Activated CD4-positive, alpha-beta memory T cell treated with anti-CD3 and anti-CD28 coated beads, Interleukin-2, amount 10 ng/mL, durations not matched to agents 7 days and 5 days (primary cell): ENCODE measurements at regions not wholly inside any gene's neighbourhood (a gene's known extent, or its start where the extent isn't known, plus 50 kb on each side); places are given as distances from the start of the nearest gene placed in this dataset.

ENCODE experiments used
- CTCF ChIA-PET: fragments of 350-600 bp; sonication (Branson Sonifier 250); formaldehyde crosslinking; loops from one replicate; lab custom pipeline; 2021; ENCODE audit warnings: antibody characterized with exemption, inconsistent platforms; lab: Charles Lee
- POLR2A ChIA-PET: fragments of 350-600 bp; sonication (Branson Sonifier 250); formaldehyde crosslinking; loops from one replicate; lab custom pipeline; 2021; ENCODE audit warnings: antibody characterized with exemption; lab: Charles Lee
- DNase-seq: peaks from one replicate; pipeline ENCODE4 v3.0.0-alpha.2; 2020
- H3K27ac Mint-ChIP-seq: one replicate; pipeline ENCODE4 v1.8.0; 2021; ENCODE audit warnings: mild to moderate bottlenecking, mixed read lengths
- H3K27me3 Mint-ChIP-seq: one replicate; pipeline ENCODE4 v1.8.0; 2021; ENCODE audit warnings: mixed read lengths
- H3K36me3 Mint-ChIP-seq: one replicate; pipeline ENCODE4 v1.8.0; 2021; ENCODE audit warnings: low read depth, mixed read lengths
- H3K4me1 Mint-ChIP-seq: one replicate; pipeline ENCODE4 v1.8.0; 2021; ENCODE audit warnings: mixed read lengths
- H3K4me3 Mint-ChIP-seq: one replicate; pipeline ENCODE4 v1.8.0; 2021; ENCODE audit warnings: mild to moderate bottlenecking, mixed read lengths
- H3K9me3 Mint-ChIP-seq: one replicate; pipeline ENCODE4 v1.8.0; 2021; ENCODE audit warnings: mixed read lengths

DNA sequence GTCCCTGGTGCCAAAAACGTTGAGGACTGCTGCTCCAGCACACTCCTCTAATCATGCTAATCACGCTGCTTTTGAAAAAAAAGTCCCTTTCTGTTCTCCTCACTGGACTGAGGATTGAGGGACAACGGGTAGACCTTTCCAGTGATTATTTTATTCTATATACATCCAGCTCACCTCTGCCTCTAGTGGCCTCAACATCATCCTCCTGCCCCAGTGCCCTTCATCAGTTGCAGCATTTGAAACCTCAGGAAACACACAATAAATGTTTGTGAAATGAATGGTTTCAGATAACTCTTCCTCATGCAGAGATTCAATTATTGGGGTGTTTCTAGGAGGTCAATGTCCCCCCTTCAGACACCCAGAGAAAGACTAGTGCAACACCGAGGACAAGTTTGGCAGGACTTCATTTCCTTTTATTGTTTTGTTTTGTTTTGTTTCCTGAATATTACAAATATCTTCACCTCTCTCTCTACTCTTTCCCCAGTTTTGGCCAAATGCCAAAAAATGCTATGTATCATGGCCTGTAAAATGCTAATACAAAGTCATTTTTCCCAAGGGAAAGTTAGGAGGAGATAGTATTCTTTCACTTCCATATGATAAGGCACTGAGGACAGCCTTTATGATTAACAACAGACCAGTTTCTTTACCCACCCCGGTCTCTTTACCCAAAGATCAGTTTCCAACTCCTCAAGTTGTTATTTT lies 460.1 kb upstream of the SLIT2 start:
- Mint-ChIP-seq H3K4me1 (no peaks in the 10 kb centered on the region), H3K36me3 (no peaks in the 10 kb centered on the region), H3K27ac (no peak overlapping the region), H3K27me3 (no peaks in the 10 kb centered on the region), H3K4me3 (no peak overlapping the region), H3K9me3 (peaks cover 13% of the 10 kb centered on the region)
- DNase-seq = no peak
- CTCF ChIA-PET = no interaction called here
- POLR2A ChIA-PET = no interaction called here

DNA sequence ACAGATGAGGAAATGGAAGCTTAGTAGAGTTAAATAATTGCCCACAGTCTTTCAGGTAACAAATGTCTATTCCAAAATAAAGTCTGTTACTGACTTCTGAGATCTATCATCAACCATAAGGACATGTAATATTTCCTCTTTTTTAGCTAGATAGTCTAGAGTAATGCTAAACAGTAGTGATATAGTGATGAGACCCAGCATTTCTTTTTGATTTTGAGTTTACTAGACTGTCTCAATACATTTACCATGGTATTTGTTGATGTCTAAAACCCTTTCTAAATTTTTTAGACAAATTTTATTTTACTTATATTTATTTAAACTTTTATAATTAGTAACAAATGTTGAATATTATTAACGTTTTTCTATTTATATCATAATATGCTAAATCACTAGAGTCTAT lies 465.1 kb upstream of the SLIT2 start:
- Mint-ChIP-seq H3K27ac (no peak overlapping the region), H3K4me3 (no peak overlapping the region), H3K27me3 (no peaks in the 10 kb centered on the region), H3K4me1 (no peaks in the 10 kb centered on the region), H3K36me3 (no peaks in the 10 kb centered on the region), H3K9me3 (peaks cover 16% of the 10 kb centered on the region)
- ChIA-PET CTCF (no interaction called here), POLR2A (no interaction called here)
- no peak for DNase-seq

DNA sequence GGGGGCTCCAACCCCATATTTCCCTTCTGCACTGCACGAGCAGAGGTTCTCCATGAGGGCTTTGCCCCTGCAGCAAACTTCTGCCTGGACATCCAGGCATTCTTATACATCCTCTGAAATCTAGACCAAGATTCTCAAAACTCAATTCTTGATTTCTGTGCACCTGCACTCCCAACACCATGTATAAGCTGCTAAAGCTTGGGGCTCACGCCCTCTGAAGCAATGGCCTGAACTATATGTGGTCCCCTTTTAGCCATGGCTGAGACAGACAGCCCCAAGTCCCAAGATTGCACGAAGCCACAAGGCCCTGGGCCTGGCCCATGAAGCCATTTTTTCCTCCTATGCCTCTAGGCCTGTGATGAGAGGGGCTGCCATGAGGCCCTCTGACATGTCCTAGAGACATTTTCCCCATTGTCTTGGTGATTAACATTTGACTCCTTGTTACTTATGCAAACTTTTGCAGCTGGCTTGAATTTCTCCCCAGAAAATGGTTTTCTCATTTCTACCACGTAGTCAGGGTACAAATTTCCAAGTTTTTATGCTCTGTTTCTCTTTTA lies 468.0 kb upstream of the SLIT2 start:
- no peaks in the 10 kb centered on the region for H3K4me1 Mint-ChIP-seq
- no peak overlapping the region for H3K4me3 Mint-ChIP-seq
- CTCF ChIA-PET = no interaction called here
- H3K27ac Mint-ChIP-seq = no peak overlapping the region
- no peaks in the 10 kb centered on the region for H3K36me3 Mint-ChIP-seq
- DNase-seq = no peak
- POLR2A ChIA-PET = no interaction called here
- H3K27me3 Mint-ChIP-seq = no peaks in the 10 kb centered on the region
- peaks cover 12% of the 10 kb centered on the region for H3K9me3 Mint-ChIP-seq

DNA sequence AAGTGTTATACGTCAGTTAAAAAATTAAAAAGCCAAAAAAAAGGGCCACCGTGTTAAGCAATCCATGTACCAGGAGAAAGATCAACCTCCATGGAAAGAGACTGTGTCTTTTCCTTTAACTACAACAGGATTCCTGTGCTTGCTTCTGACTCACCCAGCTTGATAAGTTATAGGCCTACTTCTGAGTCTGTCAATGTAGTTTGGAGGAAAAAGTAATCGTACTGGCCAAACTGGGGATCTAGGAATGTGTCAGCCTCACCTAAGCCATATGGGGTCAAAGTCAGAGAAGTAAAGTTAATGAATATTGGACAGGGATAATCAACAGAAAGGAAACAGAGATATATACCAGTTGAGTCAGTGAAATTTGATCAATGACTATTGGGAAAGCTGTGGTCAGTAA lies 470.8 kb upstream of the SLIT2 start:
- ChIA-PET CTCF (no interaction called here), POLR2A (no interaction called here)
- Mint-ChIP-seq H3K36me3 (no peaks in the 10 kb centered on the region), H3K9me3 (peaks cover 15% of the 10 kb centered on the region), H3K4me3 (no peak overlapping the region), H3K27ac (no peak overlapping the region), H3K4me1 (no peaks in the 10 kb centered on the region), H3K27me3 (no peaks in the 10 kb centered on the region)
- no peak for DNase-seq

DNA sequence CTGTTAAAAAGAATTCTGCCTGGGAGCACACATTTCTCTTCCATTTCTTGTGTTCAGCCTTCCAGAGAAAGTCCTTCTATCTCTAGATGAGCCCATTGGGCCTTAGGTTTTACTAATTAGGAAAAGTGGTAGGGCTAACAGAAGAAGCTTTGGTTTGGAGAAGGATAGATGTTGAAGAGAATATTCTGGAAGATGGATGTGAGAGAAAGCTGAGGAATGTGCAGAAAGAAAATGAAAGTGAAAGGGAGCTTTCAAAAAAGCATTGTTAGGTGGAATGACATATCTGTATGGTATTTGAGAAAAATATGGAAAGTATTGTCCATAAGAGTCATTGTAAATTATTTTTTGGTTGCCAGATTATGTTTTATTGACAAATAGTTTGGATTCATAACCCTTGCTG lies 474.8 kb upstream of the SLIT2 start:
- peaks cover 11% of the 10 kb centered on the region for H3K9me3 Mint-ChIP-seq
- no peaks in the 10 kb centered on the region for H3K27me3 Mint-ChIP-seq
- H3K27ac Mint-ChIP-seq = no peak overlapping the region
- ChIA-PET CTCF (no interaction called here), POLR2A (no interaction called here)
- DNase-seq = no peak
- H3K4me3 Mint-ChIP-seq = no peak overlapping the region
- H3K4me1 Mint-ChIP-seq = no peaks in the 10 kb centered on the region
- no peaks in the 10 kb centered on the region for H3K36me3 Mint-ChIP-seq

DNA sequence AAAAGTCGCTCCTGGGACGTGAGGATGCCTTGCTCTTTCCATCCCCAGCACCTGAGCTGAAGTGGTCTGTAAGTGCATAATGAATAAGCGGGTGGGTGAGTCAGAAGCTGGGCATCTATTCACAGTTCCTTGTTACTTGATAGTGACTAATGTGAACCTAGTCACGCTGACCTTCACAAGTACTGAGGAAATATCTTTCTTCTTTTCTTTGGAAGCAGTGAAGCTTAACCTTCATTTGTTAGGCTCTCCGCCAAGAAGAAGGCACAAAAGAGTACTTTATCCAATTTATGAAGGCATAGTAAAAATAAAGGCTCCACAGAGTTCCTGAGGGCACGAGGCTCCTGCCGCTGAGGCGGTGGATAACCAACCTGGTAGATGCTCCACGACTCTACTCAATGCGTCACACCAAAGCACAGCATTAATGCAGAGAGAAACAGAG lies 475.7 kb upstream of the SLIT2 start:
- DNase-seq = no peak
- ChIA-PET CTCF (no interaction called here), POLR2A (no interaction called here)
- Mint-ChIP-seq H3K9me3 (peaks cover 15% of the 10 kb centered on the region), H3K4me1 (no peaks in the 10 kb centered on the region), H3K4me3 (no peak overlapping the region), H3K27me3 (no peaks in the 10 kb centered on the region), H3K36me3 (no peaks in the 10 kb centered on the region), H3K27ac (no peak overlapping the region)

DNA sequence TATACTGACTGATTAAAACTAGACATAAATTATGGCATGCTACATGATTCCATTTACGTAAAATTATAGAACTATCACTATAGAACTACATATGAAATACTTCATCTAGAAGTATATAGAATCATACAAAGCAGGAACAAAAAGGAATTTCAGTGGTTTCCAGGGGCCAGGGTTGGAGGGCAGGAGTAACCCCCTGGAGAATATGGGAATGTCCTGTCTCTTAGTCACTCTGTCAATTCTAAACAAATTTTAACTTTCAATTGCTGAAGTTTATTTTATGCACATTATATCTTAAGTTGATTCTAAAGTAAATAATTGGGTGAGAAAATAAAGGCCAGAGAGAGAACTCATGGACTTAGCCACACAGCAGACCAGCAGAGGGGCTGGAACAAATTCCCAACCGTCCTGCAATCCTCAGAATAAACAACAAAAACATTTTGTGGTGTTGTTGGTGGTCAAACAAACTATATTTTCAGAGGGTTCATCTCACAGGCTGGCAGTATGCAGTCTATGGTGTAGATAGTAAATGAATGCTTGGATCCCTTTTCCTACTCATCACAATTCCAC lies 476.9 kb upstream of the SLIT2 start:
- CTCF ChIA-PET = no interaction called here

DNA sequence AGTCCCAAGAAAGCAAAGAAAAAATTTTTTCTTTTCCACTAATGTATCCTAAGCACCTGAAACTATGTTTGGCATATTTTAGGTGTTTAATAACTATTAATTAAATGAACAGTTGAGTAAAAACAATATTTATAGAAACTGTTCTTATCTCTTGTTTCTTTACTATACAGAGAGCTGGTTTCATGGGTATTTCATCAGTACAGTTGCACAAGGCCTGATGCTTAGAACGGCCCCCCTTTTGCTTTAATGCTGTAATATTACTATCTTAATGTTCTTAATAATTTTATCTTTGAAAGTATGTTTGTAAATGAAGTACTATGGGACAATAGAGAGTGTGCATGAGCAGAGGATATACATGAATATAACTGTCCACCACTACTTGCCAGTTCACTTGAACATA lies 479.1 kb upstream of the SLIT2 start:
- CTCF ChIA-PET = no interaction called here

More for the DNA sequence above, 476.9 kb upstream of the SLIT2 start:
- POLR2A ChIA-PET = no interaction called here
- H3K4me3 Mint-ChIP-seq = no peak overlapping the region
- H3K27ac Mint-ChIP-seq = no peak overlapping the region
- no peak for DNase-seq
- H3K9me3 Mint-ChIP-seq = peaks cover 19% of the 10 kb centered on the region
- no peaks in the 10 kb centered on the region for H3K4me1 Mint-ChIP-seq
- no peaks in the 10 kb centered on the region for H3K27me3 Mint-ChIP-seq
- H3K36me3 Mint-ChIP-seq = no peaks in the 10 kb centered on the region

DNA sequence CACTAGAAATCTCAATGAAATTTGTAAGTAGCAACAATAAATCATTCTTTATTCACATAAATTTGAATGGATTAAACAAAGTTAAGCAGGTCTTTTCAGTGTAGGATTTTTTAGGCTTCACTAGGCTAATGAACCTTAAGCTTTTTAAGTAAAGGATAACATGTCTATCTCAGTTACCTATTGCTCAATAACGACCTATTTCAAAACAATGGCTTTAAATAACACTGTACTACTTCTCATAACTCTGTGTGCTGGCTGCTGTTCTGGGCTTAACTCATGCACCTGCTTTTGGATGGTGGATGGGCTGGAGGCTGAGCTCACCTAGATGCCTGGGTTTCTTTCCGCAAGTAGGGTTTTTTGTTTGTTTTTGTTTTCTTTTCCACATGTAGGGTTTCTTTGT lies 495.0 kb upstream of the SLIT2 start:
- no peaks in the 10 kb centered on the region for H3K27me3 Mint-ChIP-seq
- no peaks in the 10 kb centered on the region for H3K4me1 Mint-ChIP-seq
- H3K9me3 Mint-ChIP-seq = peaks cover 6% of the 10 kb centered on the region
- H3K36me3 Mint-ChIP-seq = no peaks in the 10 kb centered on the region
- no peak overlapping the region for H3K4me3 Mint-ChIP-seq
- POLR2A ChIA-PET = no interaction called here
- CTCF ChIA-PET = no interaction called here
- H3K27ac Mint-ChIP-seq = no peak overlapping the region
- DNase-seq = no peak

More for the DNA sequence above, 479.1 kb upstream of the SLIT2 start:
- POLR2A ChIA-PET = no interaction called here
- no peaks in the 10 kb centered on the region for H3K4me1 Mint-ChIP-seq
- H3K27me3 Mint-ChIP-seq = no peaks in the 10 kb centered on the region
- H3K27ac Mint-ChIP-seq = no peak overlapping the region
- H3K9me3 Mint-ChIP-seq = peaks cover 24% of the 10 kb centered on the region
- H3K4me3 Mint-ChIP-seq = no peak overlapping the region
- H3K36me3 Mint-ChIP-seq = no peaks in the 10 kb centered on the region
- DNase-seq = no peak

DNA sequence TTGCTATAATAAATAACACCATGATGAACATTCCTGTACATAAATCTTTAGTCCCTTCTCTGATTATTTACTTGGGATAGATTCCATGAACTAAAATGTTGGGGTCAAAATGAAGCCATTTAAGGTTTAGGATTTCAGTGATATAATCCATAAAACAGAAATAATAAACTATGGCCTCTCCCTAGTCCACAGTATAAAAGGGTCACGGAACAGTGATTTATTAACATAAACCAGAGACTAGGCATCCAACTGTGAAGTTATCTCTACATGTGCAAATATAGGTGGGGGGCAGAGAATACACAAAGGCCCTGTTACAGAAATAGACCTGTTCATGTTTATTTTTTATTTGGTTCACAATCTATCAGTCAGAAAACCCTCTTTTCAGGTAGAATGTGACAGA lies 499.1 kb upstream of the SLIT2 start:
- Mint-ChIP-seq H3K9me3 (peaks cover 6% of the 10 kb centered on the region), H3K36me3 (no peaks in the 10 kb centered on the region), H3K4me3 (no peak overlapping the region), H3K4me1 (no peaks in the 10 kb centered on the region), H3K27me3 (no peaks in the 10 kb centered on the region), H3K27ac (no peak overlapping the region)
- ChIA-PET POLR2A (no interaction called here), CTCF (no interaction called here)
- DNase-seq = no peak

DNA sequence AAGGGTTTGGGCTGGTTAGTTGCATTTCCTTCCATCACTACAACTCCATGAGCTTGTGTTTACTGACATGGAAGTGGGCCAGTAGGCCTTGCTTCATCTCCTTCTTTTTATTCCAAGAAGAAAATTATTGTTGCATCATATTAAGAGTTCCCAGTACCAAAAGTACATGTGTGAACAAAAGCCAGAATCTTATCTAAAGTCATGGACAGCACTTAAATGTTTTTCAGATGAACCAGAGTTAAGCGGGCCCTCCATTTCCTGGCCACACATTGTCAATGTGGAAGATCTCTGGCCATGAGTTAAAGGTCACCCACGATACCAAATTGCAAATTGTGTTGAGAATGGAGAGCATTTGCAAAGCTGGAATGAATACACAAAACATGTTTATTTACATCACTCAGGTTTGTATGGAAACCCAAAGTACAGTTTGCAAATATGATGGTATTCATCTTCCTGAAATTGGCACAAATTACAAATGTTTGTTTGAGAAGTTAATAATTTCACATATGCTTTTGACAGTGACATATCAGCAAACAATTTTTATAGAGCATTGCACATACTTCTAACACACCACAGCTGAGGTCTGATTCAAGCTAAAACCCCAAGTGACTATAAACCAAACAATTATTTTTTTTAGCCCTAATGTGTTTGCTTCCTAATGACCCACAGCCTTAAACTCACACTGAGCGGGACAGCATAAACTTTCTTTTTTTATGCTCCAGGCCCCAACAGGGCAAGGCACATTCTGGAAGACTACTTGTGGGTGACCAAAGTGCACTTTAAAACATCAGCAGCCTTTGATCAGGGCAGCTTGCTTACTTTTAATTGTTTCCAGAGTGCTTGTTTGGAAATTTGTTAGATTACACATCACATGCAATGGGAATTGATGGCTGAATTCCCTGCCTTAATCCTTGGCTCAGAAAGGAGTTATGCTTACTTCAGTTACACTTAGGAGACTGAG lies 502.9 kb upstream of the SLIT2 start:
- Mint-ChIP-seq H3K9me3 (peaks cover 13% of the 10 kb centered on the region), H3K4me3 (no peak overlapping the region), H3K4me1 (no peaks in the 10 kb centered on the region), H3K27me3 (no peaks in the 10 kb centered on the region), H3K36me3 (no peaks in the 10 kb centered on the region), H3K27ac (no peak overlapping the region)
- POLR2A ChIA-PET = no interaction called here
- DNase-seq = no peak
- CTCF ChIA-PET = no interaction called here

DNA sequence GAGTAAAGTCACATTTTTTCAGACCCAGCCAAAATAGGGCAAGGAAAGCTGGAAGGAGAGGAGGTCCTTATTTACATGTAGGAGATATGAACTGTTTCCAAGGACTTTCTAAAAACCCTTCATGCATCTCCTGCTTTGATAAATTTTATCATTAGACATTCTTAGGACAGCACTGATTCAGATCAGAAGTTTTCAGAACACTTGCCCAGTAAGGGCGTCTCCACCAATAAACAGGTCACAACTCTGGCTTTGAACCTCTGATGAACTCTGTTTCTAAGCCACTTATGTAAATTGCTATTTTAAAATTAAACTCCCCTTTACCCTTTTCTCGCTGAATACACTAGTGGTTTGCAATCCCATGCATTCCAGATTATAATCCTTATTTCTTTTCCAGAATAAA lies 505.3 kb upstream of the SLIT2 start:
- H3K36me3 Mint-ChIP-seq = no peaks in the 10 kb centered on the region
- H3K27me3 Mint-ChIP-seq = no peaks in the 10 kb centered on the region
- ChIA-PET POLR2A (no interaction called here), CTCF (no interaction called here)
- H3K27ac Mint-ChIP-seq = no peak overlapping the region
- no peak overlapping the region for H3K4me3 Mint-ChIP-seq
- DNase-seq = no peak
- no peaks in the 10 kb centered on the region for H3K4me1 Mint-ChIP-seq
- H3K9me3 Mint-ChIP-seq = peaks cover 17% of the 10 kb centered on the region

DNA sequence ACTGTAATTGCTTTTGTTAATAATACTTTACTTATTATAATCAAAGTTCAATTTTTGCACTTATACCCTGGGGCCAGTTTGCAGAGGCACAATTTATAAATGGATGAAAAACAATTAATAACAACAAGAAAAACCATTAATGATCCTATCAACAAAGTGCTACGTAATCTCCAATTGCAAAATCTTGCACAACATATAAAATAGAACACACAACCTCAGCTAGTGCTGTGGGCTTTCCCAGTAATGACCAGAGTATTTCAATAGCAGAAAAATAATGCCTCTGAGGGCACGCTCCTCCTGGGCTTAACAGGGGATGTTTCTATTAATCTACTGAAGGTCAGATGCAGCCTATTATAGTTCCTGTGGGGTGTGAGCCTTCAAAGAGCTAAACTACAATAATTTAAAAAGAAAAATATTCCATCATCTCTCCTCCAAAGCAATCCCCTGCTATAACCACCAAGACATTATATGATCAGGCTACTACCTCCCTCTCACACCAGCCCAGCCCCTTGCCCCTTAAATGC lies 508.5 kb upstream of the SLIT2 start:
- no peaks in the 10 kb centered on the region for H3K36me3 Mint-ChIP-seq
- H3K4me1 Mint-ChIP-seq = no peaks in the 10 kb centered on the region
- ChIA-PET POLR2A (no interaction called here), CTCF (no interaction called here)
- no peaks in the 10 kb centered on the region for H3K27me3 Mint-ChIP-seq
- DNase-seq = no peak
- peaks cover 16% of the 10 kb centered on the region for H3K9me3 Mint-ChIP-seq
- no peak overlapping the region for H3K27ac Mint-ChIP-seq
- no peak overlapping the region for H3K4me3 Mint-ChIP-seq
